Panc1 (cell line): ENCODE measurements at regions not wholly inside any gene's neighbourhood (a gene's known extent, or its start where the extent isn't known, plus 50 kb on each side); places are given as distances from the start of the nearest gene placed in this dataset.
A peak's percentile ranks its signal among the peaks of the same experiment; 100 is the strongest.

Experiments used
- ATAC-seq: fragments of 200-7000 bp; cut with Tn5 transposase; 2 replicates; pipeline ENCODE4 v1.9.1; 2020; ENCODE audit warnings: mild to moderate bottlenecking, moderate library complexity
- BruUV-seq: library from RNA; stranded (reverse); fragments of 400-500 nt; replicated peaks from 2 replicates; lab custom pipeline; 2021; lab: Mats Ljungman, UMichigan
- CTCF ChIA-PET: fragments of 300-600 bp; sonication (Branson Sonifier 250); formaldehyde crosslinking; loops from one replicate; lab custom pipeline; 2022; ENCODE audit warnings: antibody characterized with exemption; lab: Charles Lee
- POLR2A ChIA-PET: fragments of 300-600 bp; sonication (Branson Sonifier 250); formaldehyde crosslinking; loops from one replicate; lab custom pipeline; 2022; ENCODE audit warnings: antibody characterized with exemption; lab: Charles Lee
- DNase-seq: peaks from one replicate; pipeline ENCODE4 v3.0.0-alpha.2; 2010; ENCODE audit warnings: low read depth, low spot score
- H3K27ac ChIP-seq: 2 replicates; pipeline ENCODE4 v1.5.1; 2011; ENCODE audit warnings: mild to moderate bottlenecking, low read length, inconsistent platforms
- H3K27me3 ChIP-seq: fragments of 200-500 bp; sonication (Bioruptor generic); 2 replicates; pipeline ENCODE4 v1.6.0; 2014; ENCODE audit warnings: low read length, inconsistent platforms; ENCODE audit not compliant: control insufficient read depth, insufficient read depth
- H3K36me3 ChIP-seq: fragments of 200-500 bp; sonication (Bioruptor generic); 2 replicates; pipeline ENCODE4 v1.5.1; 2014; ENCODE audit warnings: inconsistent platforms, mild to moderate bottlenecking, low read length, moderate library complexity; ENCODE audit not compliant: control insufficient read depth, insufficient read depth
- H3K4me1 ChIP-seq: 2 replicates; pipeline ENCODE4 v1.5.1; 2011; ENCODE audit warnings: inconsistent platforms, mild to moderate bottlenecking, low read length, moderate library complexity; ENCODE audit not compliant: control insufficient read depth, insufficient read depth
- H3K4me3 ChIP-seq, 2 experiments: 2 replicates each; pipeline ENCODE4 v1.5.1; 2011 to 2012; ENCODE audit warnings: low read depth in 2 of 2, low read length in 2 of 2, mild to moderate bottlenecking in 2 of 2, inconsistent platforms in 1 of 2, moderate library complexity in 1 of 2
- H3K9me3 ChIP-seq: fragments of 200-500 bp; sonication (Bioruptor generic); 2 replicates; pipeline ENCODE4 v1.5.1; 2014; ENCODE audit warnings: low read depth, mild to moderate bottlenecking, inconsistent platforms, low read length, moderate library complexity; ENCODE audit not compliant: control insufficient read depth, insufficient read depth
- CTCF ChIP-seq: fragments of 450-650 bp; IDR thresholded peaks from 2 replicates; pipeline ENCODE4 v1.5.1; 2017; ENCODE audit warnings: mild to moderate bottlenecking
- POLR2AphosphoS5 ChIP-seq: IDR thresholded peaks from 2 replicates; pipeline ENCODE4 v1.6.1; 2012; ENCODE audit warnings: mild to moderate bottlenecking, low read depth, low read length, moderate library complexity
- REST ChIP-seq, 2 experiments: IDR thresholded peaks; 2 replicates each; pipeline ENCODE4 v1.6.1; 2011 to 2012; ENCODE audit warnings: low read depth in 2 of 2, control low read depth in 1 of 2, low read length in 1 of 2, mild to moderate bottlenecking in 1 of 2, moderate library complexity in 1 of 2; ENCODE audit not compliant: insufficient read depth in 1 of 2
- SIN3A ChIP-seq: IDR thresholded peaks from 2 replicates; pipeline ENCODE4 v1.6.1; 2012; ENCODE audit warnings: low read depth, mild to moderate bottlenecking, low read length, moderate library complexity, borderline replicate concordance; ENCODE audit not compliant: insufficient read depth
- TCF7L2 ChIP-seq: IDR thresholded peaks from 2 replicates; pipeline ENCODE4 v1.6.1; 2011; ENCODE audit warnings: mild to moderate bottlenecking, low read depth, low read length, inconsistent platforms
- in situ Hi-C: cut with HindIII; loops from 2 replicates; pipeline ENCODE4 v1.10.0; 2016; ENCODE audit warnings: low sequenced_read_pairs, low pct_unique_long_range_greater_than_20kb
- intact Hi-C: fragments of 100-400 bp; cut with micrococcal nuclease; formaldehyde crosslinking; loops from one replicate; pipeline ENCODE4 v1.10.0; 2022; ENCODE audit not compliant: unreplicated experiment

- peak; percentile 20 for DNase-seq
- intact Hi-C loops, result no loop called here
- POLR2A ChIA-PET, result no interaction called here
Measured at GRCh38 chr6:74519163-74519562, 686.7 kb downstream of the COL12A1 start.

GRCh38 chr6:74518035-74518434 is 687.8 kb downstream of the COL12A1 start:
- no TSS peak for BruUV-seq
- POLR2A ChIA-PET, result no interaction called here
- intact Hi-C loops (no loop called here), in situ Hi-C loops (no loop called here)
- no peaks in the 10 kb centered on the region for H3K27me3 ChIP-seq
- no peak for TF ChIP-seq SIN3A
- TF ChIP-seq CTCF, result no peak
- TF ChIP-seq REST (IDR thresholded peaks at IDR 0.05; ENCODE audit: insufficient read depth in 1 of 2, low read depth in 2 of 2, low read length in 1 of 2), result no peak
- no peak for TF ChIP-seq TCF7L2
- no peak for TF ChIP-seq POLR2AphosphoS5
- no peaks in the 10 kb centered on the region for H3K9me3 ChIP-seq
- H3K4me3 ChIP-seq, result no peak overlapping the region
- H3K4me1 ChIP-seq, result no peaks in the 10 kb centered on the region
- CTCF ChIA-PET, result no interaction called here
- H3K36me3 ChIP-seq, result no peaks in the 10 kb centered on the region
- DNase-seq (no peak), ATAC-seq (no peak)
- H3K27ac ChIP-seq, result no peak overlapping the region

More at GRCh38 chr6:74519163-74519562, 686.7 kb downstream of the COL12A1 start:
- Histone ChIP-seq H3K4me3 (no peak overlapping the region), H3K4me1 (no peaks in the 10 kb centered on the region), H3K27ac (no peak overlapping the region), H3K9me3 (no peaks in the 10 kb centered on the region), H3K36me3 (no peaks in the 10 kb centered on the region), H3K27me3 (no peaks in the 10 kb centered on the region)
- no TSS peak for BruUV-seq
- no peak for TF ChIP-seq POLR2AphosphoS5
- TF ChIP-seq SIN3A, result no peak
- no peak for TF ChIP-seq CTCF
- TF ChIP-seq REST (IDR thresholded peaks at IDR 0.05; ENCODE audit: insufficient read depth in 1 of 2, low read depth in 2 of 2, low read length in 1 of 2), result no peak
- no peak for TF ChIP-seq TCF7L2
- ATAC-seq, result no peak
- CTCF ChIA-PET, result no interaction called here
- in situ Hi-C loops, result no loop called here
